ENCODE measurements at regions not wholly inside any gene's neighbourhood (a gene's known extent, or its start where the extent isn't known, plus 50 kb on each side); places are given as distances from the start of the nearest gene placed in this dataset.

GRCh38 chrX:115940348-115940747, 230.2 kb upstream of the AGTR2 start:
- POLR2A ChIA-PET = interaction anchor here (1.5 kb wide), 1 partner anchor 29 kb away, joined by 3 read pairs; no protein-coding TSS in a partner anchor
- BruUV-seq (replicated peaks) = no TSS peak
- in situ Hi-C loops (cut with MboI) (loop anchor here (10.0 kb wide), 1 partner anchor 286 kb away; no protein-coding TSS in a partner anchor), intact Hi-C loops (cut with micrococcal nuclease; ENCODE audit: unreplicated experiment) (loop anchor here (1.0 to 5.0 kb wide), 3 partner anchors 42 to 248 kb away; no protein-coding TSS in a partner anchor)
- no peak overlapping the region for H3K27ac ChIP-seq (ENCODE audit: control insufficient read depth, insufficient read depth)
- ATAC-seq (peak; percentile 32), DNase-seq (ENCODE audit: low read depth, low spot score) (no peak), FAIRE-seq (no peak)
- WGBS (ENCODE audit: insufficient coverage, insufficient replicate concordance, low lambda C conversion rate, missing lambda C conversion rate) = 46% methylated on average over 2 of the region's 2 CpGs
- H3K27me3 ChIP-seq (replicated peaks in 1 of 2; ENCODE audit: control insufficient read depth in 2 of 2, insufficient read depth in 2 of 2, low read length in 1 of 2) = no peaks in the 10 kb centered on the region
- CTCF ChIA-PET = interaction anchor here (0.9 to 2.3 kb wide), 7 partner anchors 8 to 609 kb away, joined by 3 to 9 read pairs (median 6); no protein-coding TSS in a partner anchor
- SMC1A ChIA-PET (ENCODE audit: uncharacterized antibody, unreplicated experiment) = interaction anchor here (0.5 to 2.1 kb wide), 10 partner anchors 14 to 609 kb away, joined by 3 to 9 read pairs (median 4); no protein-coding TSS in a partner anchor
- H3K9ac ChIP-seq (ENCODE audit: control insufficient read depth, insufficient read depth, low read length) = no peak overlapping the region
- RAD21 ChIA-PET (ENCODE audit: unreplicated experiment) = interaction anchor here (0.7 to 3.5 kb wide), 7 partner anchors 7 to 298 kb away, joined by 3 to 21 read pairs (median 4); no protein-coding TSS in a partner anchor
- no peaks in the 10 kb centered on the region for H4K20me1 ChIP-seq (ENCODE audit: control insufficient read depth, insufficient read depth)
- no peaks in the 10 kb centered on the region for H3K79me2 ChIP-seq (ENCODE audit: control insufficient read depth, insufficient read depth, low read length)
- H3K4me3 ChIP-seq = no peak overlapping the region
- H3K4me2 ChIP-seq (ENCODE audit: control insufficient read depth, insufficient read depth) = no peak overlapping the region
- H2AFZ ChIP-seq (ENCODE audit: control insufficient read depth, low read depth, low read length) = no peak overlapping the region
- H3K4me1 ChIP-seq (ENCODE audit: control insufficient read depth, insufficient read depth, low read length) = peaks cover 11% of the 10 kb centered on the region; the same call in 1 of the 2 replicates
- H3K36me3 ChIP-seq (ENCODE audit: control insufficient read depth in 2 of 2, insufficient read depth in 2 of 2, low read length in 1 of 2) = no peaks in the 10 kb centered on the region
- no peaks in the 10 kb centered on the region; the same call in 2 of the 3 replicates for H3K9me3 ChIP-seq (replicated peaks; ENCODE audit: control insufficient read depth, insufficient read depth, low read length)
- TF ChIP-seq MEF2B (IDR thresholded peaks at IDR 0.05; ENCODE audit: partially characterized antibody, poor library complexity, severe bottlenecking) (no peak), ZBED1 (IDR thresholded peaks at IDR 0.05; ENCODE audit: borderline replicate concordance) (no peak), NRF1 (conservative IDR thresholded peaks at IDR 0.05; ENCODE audit: low read depth, low read length) (no peak), FOXM1 (IDR thresholded peaks at IDR 0.05; ENCODE audit: low read depth, low read length) (no peak), POU2F2 (IDR thresholded peaks at IDR 0.05; ENCODE audit: borderline replicate concordance, low read depth, low read length) (no peak), USF2 (IDR thresholded peaks at IDR 0.05; ENCODE audit: borderline replicate concordance, low read depth, low read length) (no peak), E4F1 (IDR thresholded peaks at IDR 0.05; ENCODE audit: borderline replicate concordance, partially characterized antibody) (no peak), ZNF217 (IDR thresholded peaks at IDR 0.05) (no peak), HCFC1 (IDR thresholded peaks at IDR 0.05; ENCODE audit: low read length) (no peak), SPI1 (IDR thresholded peaks at IDR 0.05; ENCODE audit: borderline replicate concordance, insufficient read depth, low read depth, low read length) (no peak), NFYA (IDR thresholded peaks at IDR 0.05; ENCODE audit: borderline replicate concordance, low read depth, low read length) (no peak), SUPT20H (IDR thresholded peaks at IDR 0.05; ENCODE audit: borderline replicate concordance, control insufficient read depth, low read depth, low read length) (no peak), ZNF207 (IDR thresholded peaks at IDR 0.05; ENCODE audit: borderline replicate concordance) (no peak), TCF3 (IDR thresholded peaks at IDR 0.05; ENCODE audit: borderline replicate concordance, insufficient read depth, low read depth, low read length) (no peak), EED (IDR thresholded peaks at IDR 0.05; ENCODE audit: low read depth) (no peak), SMC3 (IDR thresholded peaks at IDR 0.05; ENCODE audit: borderline replicate concordance, low read length) (no peak), MLLT1 (IDR thresholded peaks at IDR 0.05) (no peak), ZNF24 (IDR thresholded peaks at IDR 0.05) (no peak)

All from GM12878 (cell line).